Breast epithelium (tissue), 4 donors: ENCODE measurements at regions not wholly inside any gene's neighbourhood (a gene's known extent, or its start where the extent isn't known, plus 50 kb on each side); places are given as distances from the start of the nearest gene placed in this dataset.

Experiments
- DNase-seq, 2 donors: peaks; one replicate each; pipeline ENCODE4 v3.0.0-alpha.2; 2019; ENCODE audit warnings: low spot score in 2 of 2
- H3K27ac ChIP-seq, 2 donors: fragments of 200-600 bp; sonication (generic) in 1 of 2; one replicate each; pipeline ENCODE4 v1.5.1; 2016 to 2019; ENCODE audit warnings: mild to moderate bottlenecking in 1 of 2
- H3K27me3 ChIP-seq, 2 donors: fragments of 200-600 bp; sonication (generic) in 1 of 2; one replicate each; pipeline versions ENCODE4 v1.5.1 to v1.6.0; 2017 to 2019; ENCODE audit warnings: control low read depth in 1 of 2, mild to moderate bottlenecking in 1 of 2
- H3K36me3 ChIP-seq: fragments of 200-600 bp; one replicate; pipeline ENCODE4 v1.5.1; 2019
- H3K4me1 ChIP-seq, 2 donors: fragments of 200-600 bp; sonication (generic); one replicate each; pipeline ENCODE4 v1.5.1; 2016 to 2019; ENCODE audit warnings: control low read depth in 1 of 2
- H3K4me3 ChIP-seq, 3 donors: fragments of 200-600 bp; sonication (generic); 1 replicate in 2 of 3; 2 replicates in 1 of 3; pipeline ENCODE4 v1.5.1; 2016 to 2019; ENCODE audit warnings: mild to moderate bottlenecking in 3 of 3, moderate library complexity in 2 of 3
- H3K9me3 ChIP-seq, 2 donors: fragments of 200-600 bp; sonication (generic) in 1 of 2; one replicate each; pipeline ENCODE4 v1.5.1; 2016 to 2019; ENCODE audit warnings: control low read depth in 1 of 2
- CTCF ChIP-seq, 3 donors: fragments of 450-650 bp; IDR thresholded peaks; one replicate each; pipeline ENCODE4 v1.5.1; 2016 to 2017; ENCODE audit warnings: antibody characterized with exemption in 3 of 3, mild to moderate bottlenecking in 3 of 3, moderate library complexity in 3 of 3
- POLR2A ChIP-seq: fragments of 450-650 bp; IDR thresholded peaks from one replicate; pipeline ENCODE4 v1.6.1; 2016; ENCODE audit warnings: antibody characterized with exemption, mild to moderate bottlenecking, moderate library complexity
- POLR2AphosphoS5 ChIP-seq, 3 donors: sonication (generic); formaldehyde crosslinking; IDR thresholded peaks; one replicate each; pipeline ENCODE4 v1.6.1; 2017; ENCODE audit warnings: antibody characterized with exemption in 3 of 3
- intact Hi-C: fragments of 100-400 bp; cut with DNase I; formaldehyde crosslinking; loops from one replicate; pipeline ENCODE4 v1.15.1; 2023; ENCODE audit warnings: low total_unique reads

GRCh38 chr3:18217507-18218174 is 207.5 kb downstream of the SATB1 start:
- H3K27me3 ChIP-seq, result no peaks in the 10 kb centered on the region
- TF ChIP-seq POLR2AphosphoS5 (IDR thresholded peaks at IDR 0.05), result no peak
- no peak for DNase-seq
- intact Hi-C loops, result no loop called here
- H3K4me1 ChIP-seq, result no peaks in the 10 kb centered on the region
- no peaks in the 10 kb centered on the region for H3K9me3 ChIP-seq
- H3K27ac ChIP-seq, result no peak overlapping the region
- H3K4me3 ChIP-seq, result no peak overlapping the region
- H3K36me3 ChIP-seq, result no peaks in the 10 kb centered on the region

- Histone ChIP-seq H3K9me3 (no peaks in the 10 kb centered on the region), H3K36me3 (no peaks in the 10 kb centered on the region), H3K27me3 (no peaks in the 10 kb centered on the region), H3K4me3 (no peak overlapping the region), H3K27ac (no peak overlapping the region), H3K4me1 (no peaks in the 10 kb centered on the region)
- intact Hi-C loops, result no loop called here
- TF ChIP-seq POLR2A, result no peak
- no peak for TF ChIP-seq POLR2AphosphoS5 (IDR thresholded peaks at IDR 0.05)
- TF ChIP-seq CTCF (IDR thresholded peaks at IDR 0.05), result no peak
- DNase-seq, result no peak
Observed at GRCh38 chr3:18216996-18217395, 208.1 kb downstream of the SATB1 start.

GRCh38 chr3:18215639-18216038 is 209.5 kb downstream of the SATB1 start:
- DNase-seq, result no peak
- no peaks in the 10 kb centered on the region for H3K36me3 ChIP-seq
- no peak for TF ChIP-seq POLR2AphosphoS5 (IDR thresholded peaks at IDR 0.05)
- no peak for TF ChIP-seq POLR2A
- TF ChIP-seq CTCF (IDR thresholded peaks at IDR 0.05), result no peak
- intact Hi-C loops, result no loop called here
- no peaks in the 10 kb centered on the region for H3K27me3 ChIP-seq
- H3K9me3 ChIP-seq, result no peaks in the 10 kb centered on the region
- H3K4me3 ChIP-seq, result no peak overlapping the region
- no peak overlapping the region for H3K27ac ChIP-seq
- H3K4me1 ChIP-seq, result no peaks in the 10 kb centered on the region

GRCh38 chr3:18211116-18211515 is 214.0 kb downstream of the SATB1 start:
- no peaks in the 10 kb centered on the region for H3K9me3 ChIP-seq
- no peak overlapping the region for H3K4me3 ChIP-seq
- no peaks in the 10 kb centered on the region for H3K36me3 ChIP-seq
- no peak overlapping the region for H3K27ac ChIP-seq
- no peaks in the 10 kb centered on the region for H3K4me1 ChIP-seq
- TF ChIP-seq CTCF (IDR thresholded peaks at IDR 0.05) (no peak), POLR2A (no peak), POLR2AphosphoS5 (IDR thresholded peaks at IDR 0.05) (no peak)
- no peaks in the 10 kb centered on the region for H3K27me3 ChIP-seq
- no peak for DNase-seq
- intact Hi-C loops, result no loop called here

GRCh38 chr3:18208856-18209255 is 216.3 kb downstream of the SATB1 start:
- intact Hi-C loops, result no loop called here
- no peaks in the 10 kb centered on the region for H3K9me3 ChIP-seq
- no peaks in the 10 kb centered on the region for H3K36me3 ChIP-seq
- H3K27me3 ChIP-seq, result no peaks in the 10 kb centered on the region
- no peaks in the 10 kb centered on the region for H3K4me1 ChIP-seq
- TF ChIP-seq CTCF (IDR thresholded peaks at IDR 0.05) (no peak), POLR2A (no peak), POLR2AphosphoS5 (IDR thresholded peaks at IDR 0.05) (no peak)
- no peak for DNase-seq
- H3K4me3 ChIP-seq, result no peak overlapping the region
- no peak overlapping the region for H3K27ac ChIP-seq

GRCh38 chr3:18208091-18208490 is 217.0 kb downstream of the SATB1 start:
- Histone ChIP-seq H3K27ac (no peak overlapping the region), H3K27me3 (no peaks in the 10 kb centered on the region), H3K9me3 (no peaks in the 10 kb centered on the region), H3K4me3 (no peak overlapping the region), H3K36me3 (no peaks in the 10 kb centered on the region), H3K4me1 (no peaks in the 10 kb centered on the region)
- TF ChIP-seq POLR2AphosphoS5 (IDR thresholded peaks at IDR 0.05) (no peak), POLR2A (no peak), CTCF (IDR thresholded peaks at IDR 0.05) (no peak)
- intact Hi-C loops, result no loop called here
- no peak for DNase-seq
